ENCODE measurements at regions not wholly inside any gene's neighbourhood (a gene's known extent, or its start where the extent isn't known, plus 50 kb on each side); places are given as distances from the start of the nearest gene placed in this dataset.

DNA sequence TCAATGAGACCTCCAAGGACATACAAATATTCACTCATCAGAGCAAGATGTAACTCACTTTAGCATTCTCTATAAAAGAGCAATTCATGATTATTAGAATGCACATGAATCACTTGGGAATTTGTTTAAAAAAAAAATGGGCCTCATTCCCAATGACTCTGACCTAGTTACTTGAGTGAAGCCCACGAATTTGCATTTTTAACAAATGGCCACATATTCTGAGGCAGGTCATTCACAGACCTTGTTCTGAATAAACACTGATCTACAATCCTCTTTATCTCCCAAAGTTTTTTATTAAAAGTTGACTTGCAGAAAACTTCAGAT is 255.1 kb upstream of the VEGFC start:
- TF ChIP-seq, protein P1, sequence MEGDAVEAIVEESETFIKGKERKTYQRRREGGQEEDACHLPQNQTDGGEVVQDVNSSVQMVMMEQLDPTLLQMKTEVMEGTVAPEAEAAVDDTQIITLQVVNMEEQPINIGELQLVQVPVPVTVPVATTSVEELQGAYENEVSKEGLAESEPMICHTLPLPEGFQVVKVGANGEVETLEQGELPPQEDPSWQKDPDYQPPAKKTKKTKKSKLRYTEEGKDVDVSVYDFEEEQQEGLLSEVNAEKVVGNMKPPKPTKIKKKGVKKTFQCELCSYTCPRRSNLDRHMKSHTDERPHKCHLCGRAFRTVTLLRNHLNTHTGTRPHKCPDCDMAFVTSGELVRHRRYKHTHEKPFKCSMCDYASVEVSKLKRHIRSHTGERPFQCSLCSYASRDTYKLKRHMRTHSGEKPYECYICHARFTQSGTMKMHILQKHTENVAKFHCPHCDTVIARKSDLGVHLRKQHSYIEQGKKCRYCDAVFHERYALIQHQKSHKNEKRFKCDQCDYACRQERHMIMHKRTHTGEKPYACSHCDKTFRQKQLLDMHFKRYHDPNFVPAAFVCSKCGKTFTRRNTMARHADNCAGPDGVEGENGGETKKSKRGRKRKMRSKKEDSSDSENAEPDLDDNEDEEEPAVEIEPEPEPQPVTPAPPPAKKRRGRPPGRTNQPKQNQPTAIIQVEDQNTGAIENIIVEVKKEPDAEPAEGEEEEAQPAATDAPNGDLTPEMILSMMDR (conservative IDR thresholded peaks at IDR 0.05; ENCODE audit: low read length): no peak
- no peak for TF ChIP-seq EZH2phosphoT487 (IDR thresholded peaks at IDR 0.05; ENCODE audit: borderline replicate concordance)

All from Loucy (cell line).